GM12801 (cell line): ENCODE measurements at regions not wholly inside any gene's neighbourhood (a gene's known extent, or its start where the extent isn't known, plus 50 kb on each side); places are given as distances from the start of the nearest gene placed in this dataset.

ENCODE experiments used
- TF ChIP-seq, protein P1 (sequence below): IDR thresholded peaks from one replicate; pipeline ENCODE4 v1.5.1; 2011; ENCODE audit warnings: control low read depth; ENCODE audit not compliant: insufficient read length; ENCODE audit errors: extremely low read depth

DNA sequence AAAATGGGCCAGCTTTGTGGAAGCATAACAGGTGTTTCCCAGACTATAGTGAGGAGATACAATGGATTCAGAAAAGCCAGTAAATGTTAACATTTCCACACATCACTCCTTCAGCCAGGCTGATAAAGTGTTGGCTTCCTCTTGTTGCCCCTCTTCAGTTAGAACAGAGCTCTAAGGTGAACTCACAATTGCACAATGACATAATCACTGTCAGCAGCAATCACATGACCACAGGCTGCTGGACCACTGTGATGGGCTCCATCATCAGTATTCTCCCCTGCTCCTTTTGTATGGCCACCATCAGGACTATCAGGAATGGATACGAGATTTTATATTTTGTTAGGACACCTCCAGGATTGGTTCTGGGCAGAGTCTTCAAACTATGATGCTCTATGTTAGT lies 849.4 kb upstream of the GHITM start:
- TF ChIP-seq, protein P1, sequence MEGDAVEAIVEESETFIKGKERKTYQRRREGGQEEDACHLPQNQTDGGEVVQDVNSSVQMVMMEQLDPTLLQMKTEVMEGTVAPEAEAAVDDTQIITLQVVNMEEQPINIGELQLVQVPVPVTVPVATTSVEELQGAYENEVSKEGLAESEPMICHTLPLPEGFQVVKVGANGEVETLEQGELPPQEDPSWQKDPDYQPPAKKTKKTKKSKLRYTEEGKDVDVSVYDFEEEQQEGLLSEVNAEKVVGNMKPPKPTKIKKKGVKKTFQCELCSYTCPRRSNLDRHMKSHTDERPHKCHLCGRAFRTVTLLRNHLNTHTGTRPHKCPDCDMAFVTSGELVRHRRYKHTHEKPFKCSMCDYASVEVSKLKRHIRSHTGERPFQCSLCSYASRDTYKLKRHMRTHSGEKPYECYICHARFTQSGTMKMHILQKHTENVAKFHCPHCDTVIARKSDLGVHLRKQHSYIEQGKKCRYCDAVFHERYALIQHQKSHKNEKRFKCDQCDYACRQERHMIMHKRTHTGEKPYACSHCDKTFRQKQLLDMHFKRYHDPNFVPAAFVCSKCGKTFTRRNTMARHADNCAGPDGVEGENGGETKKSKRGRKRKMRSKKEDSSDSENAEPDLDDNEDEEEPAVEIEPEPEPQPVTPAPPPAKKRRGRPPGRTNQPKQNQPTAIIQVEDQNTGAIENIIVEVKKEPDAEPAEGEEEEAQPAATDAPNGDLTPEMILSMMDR, result no peak

DNA sequence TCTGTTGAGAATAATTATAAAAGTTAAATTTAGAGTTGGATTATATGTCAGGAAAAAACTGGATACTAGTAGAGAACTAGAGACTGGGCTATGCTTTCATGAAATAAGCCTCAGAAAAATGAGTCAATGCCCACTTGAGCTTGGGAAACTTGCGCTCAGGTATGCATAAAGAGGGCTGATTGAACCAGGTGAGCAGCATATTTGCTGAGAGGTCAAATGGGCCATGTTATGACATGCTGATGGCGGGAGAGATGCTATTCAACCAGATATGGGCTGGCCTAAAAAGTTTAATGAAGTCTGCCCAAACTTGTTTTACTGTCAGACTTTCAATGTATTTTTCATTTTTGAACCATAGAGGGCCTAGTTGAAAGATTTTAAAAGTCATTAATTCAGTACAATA lies 837.6 kb upstream of the GHITM start:
- TF ChIP-seq, protein P1, result no peak

DNA sequence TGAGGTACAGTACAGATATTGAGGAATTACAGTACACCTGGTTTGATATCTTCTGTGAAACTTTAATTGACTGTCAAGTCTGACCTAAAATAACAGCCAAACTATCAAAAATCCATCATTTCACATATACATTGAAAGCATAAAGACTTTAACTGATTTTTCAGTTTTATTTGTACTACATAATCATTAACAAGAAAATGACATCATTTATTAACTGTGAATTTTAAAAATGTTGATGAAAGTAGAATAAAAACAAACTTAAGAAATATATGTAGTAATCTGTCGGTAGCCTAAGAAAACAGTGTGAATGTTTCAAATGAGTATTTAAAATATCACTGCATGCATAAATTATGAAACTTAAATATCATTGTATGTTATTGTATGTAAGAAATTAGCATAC lies 836.7 kb upstream of the GHITM start:
- TF ChIP-seq, protein P1, result no peak

DNA sequence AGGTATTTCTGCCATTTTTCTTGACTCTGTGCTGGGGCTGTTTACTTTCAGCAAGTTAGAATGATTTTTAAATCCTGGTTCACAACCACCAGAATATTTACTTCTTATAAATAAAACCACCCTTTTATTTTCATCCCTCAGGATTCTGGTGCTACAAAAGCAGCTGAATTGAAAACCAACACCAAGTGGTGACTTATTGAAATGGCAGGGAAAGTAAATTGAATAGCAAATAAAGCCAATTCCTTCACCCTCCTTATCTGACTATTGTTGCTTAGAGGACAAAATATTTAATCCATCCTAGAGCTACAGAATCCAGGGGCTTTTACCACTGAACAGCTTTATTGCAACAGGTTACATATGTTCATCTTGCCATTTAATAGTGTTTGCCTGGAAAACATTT lies 828.6 kb upstream of the GHITM start:
- TF ChIP-seq, protein P1, result no peak

DNA sequence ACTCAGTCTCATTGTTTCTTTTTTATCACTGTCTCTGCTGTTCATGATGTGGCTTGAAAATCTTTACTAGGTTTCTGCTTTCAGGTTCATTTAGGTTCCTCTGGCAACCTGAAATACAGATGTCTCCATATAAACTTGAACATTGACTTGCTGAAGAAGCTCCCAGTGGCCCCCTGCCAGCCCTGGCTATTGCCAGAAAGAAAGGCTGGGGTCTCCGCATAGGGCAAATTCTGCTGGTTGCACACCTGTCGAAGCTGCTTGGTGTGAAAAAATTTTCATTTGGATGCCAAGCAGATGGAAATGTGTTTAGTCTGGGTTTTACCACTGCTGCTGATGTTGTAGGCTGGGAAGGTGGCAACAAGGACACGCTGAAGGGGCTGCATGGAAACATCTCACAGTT lies 826.7 kb upstream of the GHITM start:
- TF ChIP-seq, protein P1, result no peak

DNA sequence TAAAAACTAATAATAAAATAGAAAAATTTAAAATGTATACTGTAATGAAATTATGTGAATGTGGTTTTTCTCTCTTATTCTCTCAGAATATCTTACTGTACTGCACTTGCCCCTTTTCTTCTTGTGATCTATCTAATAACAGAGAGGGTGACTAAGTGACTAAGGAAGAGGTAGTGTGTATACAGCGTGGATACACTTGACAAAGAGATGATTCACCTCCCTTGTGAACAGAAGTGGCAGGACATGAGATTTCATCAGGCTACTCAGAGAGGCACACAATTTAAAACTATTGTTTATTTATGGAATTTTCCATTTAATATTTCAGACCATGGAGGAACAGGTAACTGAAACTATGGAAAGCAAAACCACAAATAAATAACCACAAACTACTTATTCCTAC lies 806.6 kb upstream of the GHITM start:
- TF ChIP-seq, protein P1, result no peak

DNA sequence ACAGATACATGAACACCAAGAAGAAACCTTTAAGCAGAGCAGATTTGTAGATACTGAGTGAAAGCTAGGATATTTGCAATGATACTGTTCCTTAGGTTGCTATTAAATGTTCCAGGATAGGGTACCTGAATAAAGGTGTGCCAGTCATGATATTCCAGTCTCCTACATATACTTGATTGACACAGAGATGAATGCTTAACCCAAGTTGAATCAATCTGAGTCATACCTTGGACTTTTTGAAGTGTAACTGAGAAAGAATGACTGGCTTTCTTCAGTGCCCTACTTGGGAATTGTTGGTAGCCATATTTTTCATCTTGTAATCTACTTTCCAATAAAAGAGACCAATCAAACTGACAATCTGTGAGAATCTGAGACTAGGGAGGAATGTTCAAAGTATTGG lies 805.7 kb upstream of the GHITM start:
- TF ChIP-seq, protein P1, result no peak

DNA sequence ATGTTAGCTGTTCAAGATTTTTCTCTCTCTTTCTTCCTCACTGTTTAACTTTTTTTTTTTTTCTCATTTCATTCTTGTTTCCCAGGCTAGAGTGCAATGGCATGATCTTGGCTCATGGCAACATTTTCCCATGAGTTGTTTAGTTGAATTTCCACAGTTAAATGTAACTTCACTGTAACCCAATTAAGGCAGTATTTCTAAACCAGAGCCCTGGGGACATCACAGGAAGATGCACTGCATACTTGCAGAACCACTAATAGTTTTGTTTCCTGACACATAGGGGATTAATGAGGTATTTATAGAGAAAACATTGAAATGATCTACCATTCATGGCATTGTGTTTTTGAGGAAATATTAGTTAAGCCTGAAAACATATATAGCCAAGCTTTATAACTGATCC lies 795.6 kb upstream of the GHITM start:
- TF ChIP-seq, protein P1, result no peak
